ENCODE measurements at regions not wholly inside any gene's neighbourhood (a gene's known extent, or its start where the extent isn't known, plus 50 kb on each side); places are given as distances from the start of the nearest gene placed in this dataset.
"Not testable (repeated sequence)": the region's sequence is repeated elsewhere in the genome, so short reads cannot be mapped to it uniquely, and the experiment has no call there.

GRCh38 chr7:131627735-131628190, 71.3 kb upstream of the PODXL start:
- DNase-seq = peak; percentile 97

DNA sequence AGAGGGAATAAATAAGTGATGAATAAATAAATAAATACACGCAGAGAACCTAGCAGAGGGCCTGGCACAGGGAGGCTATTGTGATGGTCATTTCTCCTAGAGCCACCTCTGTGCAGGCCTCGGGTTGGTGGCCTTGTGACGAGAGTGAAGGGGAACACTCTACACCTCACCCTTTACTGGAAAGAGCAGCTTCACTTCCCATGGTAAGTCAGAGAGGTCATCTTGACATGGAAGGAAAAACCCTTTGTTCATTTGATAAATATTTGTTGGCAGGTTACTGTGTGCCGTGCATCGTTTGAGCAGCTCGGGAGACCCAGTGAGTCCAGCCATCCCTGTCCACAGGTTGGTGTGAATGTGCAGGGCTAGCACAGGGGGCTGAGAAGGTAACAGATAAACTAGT, 70.2 kb upstream of the PODXL start:
- DNase-seq = no peak

DNA sequence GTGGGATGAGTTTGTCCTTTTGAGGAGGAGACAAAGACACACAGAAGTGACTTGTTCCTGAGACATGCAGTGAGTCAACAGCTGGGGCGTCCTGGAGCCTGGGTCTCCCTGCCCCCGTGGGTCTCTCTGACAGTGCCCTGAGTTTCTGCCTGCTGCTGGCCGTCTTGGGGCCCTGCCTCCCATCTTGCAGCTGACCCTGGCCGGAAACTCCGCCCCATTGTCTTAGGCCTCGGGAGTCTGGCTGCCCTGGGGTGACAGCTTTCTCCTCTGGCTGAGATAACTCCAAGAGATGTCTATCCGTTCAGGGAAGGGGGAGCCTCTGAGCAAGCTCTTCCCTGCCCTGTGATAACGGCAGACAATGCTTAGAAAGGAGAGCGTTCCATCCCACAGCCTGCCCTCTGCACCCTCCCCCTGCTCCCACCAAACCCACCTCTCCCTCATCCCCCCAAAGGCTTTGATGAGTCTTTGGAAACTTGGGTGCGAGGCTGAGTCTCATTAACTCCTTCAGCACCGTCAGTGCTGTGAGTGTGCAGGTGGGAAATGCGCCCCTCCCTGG, 69.5 kb upstream of the PODXL start:
- DNase-seq = no peak

GRCh38 chr7:131625345-131625744, 68.9 kb upstream of the PODXL start:
- not testable (repeated sequence) for DNase-seq

DNA sequence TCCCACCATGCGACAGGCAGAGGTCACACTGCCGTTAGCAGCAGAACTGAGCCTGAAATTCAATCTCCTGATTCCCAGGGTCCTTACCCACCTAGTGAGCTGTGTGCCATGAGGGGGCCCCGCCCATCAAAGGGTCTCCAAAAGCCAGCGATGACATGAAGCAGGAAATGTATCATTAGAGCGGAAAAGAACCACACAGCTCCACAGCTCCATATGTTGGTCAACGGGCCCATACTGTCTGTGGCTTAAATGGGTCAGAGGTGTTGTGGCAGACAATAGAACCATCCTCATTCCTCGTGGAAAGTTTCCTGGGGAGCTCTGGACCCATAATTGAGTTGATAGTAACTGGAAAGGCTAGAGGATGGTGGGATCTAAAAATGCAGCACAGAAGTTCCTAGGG, 68.1 kb upstream of the PODXL start:
- no peak for DNase-seq

DNA sequence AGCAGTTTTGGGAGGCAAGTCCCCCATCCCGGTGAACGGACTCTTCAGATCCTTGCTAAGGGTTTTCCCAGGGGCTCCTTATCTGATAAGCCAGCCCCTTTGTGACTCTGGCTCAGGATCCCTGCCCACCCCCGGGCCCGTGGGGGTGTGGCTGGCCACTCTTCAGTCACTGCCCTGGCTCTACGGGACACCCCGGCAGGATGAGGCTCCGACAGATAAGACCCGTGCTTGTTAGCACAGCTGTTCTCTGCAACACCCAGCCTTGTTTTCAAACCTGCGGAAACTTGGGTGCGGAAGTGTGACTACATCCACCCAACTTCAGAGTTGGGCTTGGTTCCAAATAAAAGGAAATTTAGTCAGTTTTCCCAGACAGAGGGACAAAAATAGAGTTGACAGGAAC, 66.7 kb upstream of the PODXL start:
- DNase-seq = no peak

- peak; percentile 18 for DNase-seq
Measured at GRCh38 chr7:131621652-131622051, 65.2 kb upstream of the PODXL start.

DNA sequence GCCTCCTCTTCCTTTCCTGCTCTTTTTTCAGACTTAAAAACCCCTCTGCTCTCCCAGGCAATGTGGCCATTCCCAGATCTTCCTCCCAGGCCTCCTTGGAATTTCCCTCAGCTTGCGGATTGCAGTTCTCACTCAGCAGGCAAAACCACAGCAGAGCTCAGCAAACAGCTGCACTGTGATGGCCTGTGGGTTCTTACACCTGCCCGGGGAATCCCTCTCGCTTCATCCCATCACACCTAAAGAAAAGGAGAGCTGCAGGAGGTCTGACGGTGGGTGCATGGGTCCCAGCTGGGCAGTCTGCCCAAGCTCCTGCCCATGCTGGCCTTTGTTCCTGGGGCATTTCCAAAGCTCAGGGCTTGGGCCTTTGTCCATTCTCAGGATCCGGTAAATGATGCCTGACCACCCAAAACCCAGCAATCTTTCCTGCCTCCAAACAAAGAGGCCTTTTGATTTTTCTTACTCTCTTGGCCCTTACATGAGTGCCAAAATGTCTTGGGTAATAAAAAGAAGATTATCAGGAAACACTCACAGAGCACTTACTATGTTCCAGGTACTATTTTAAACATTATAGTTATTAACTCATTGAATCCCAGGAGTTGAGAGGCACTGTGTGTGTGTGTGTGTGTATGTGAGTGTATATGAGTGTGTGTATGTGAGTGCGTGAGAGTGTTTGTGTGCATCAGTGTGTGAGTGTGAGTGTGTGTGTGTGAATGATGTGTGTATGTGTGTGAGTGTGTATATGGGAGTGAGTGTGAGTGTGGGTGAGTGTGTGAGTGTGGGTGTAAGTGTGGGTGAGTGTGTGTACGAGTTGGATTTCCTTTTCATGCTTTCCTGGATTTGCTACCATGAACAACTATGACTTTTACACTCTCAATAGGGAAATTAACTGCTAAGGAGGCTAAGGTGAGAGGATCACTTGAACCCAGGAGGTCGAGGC, 64.5 kb upstream of the PODXL start:
- peak; percentile 48 for DNase-seq

- DNase-seq = no peak
Measured at GRCh38 chr7:131619336-131620305, 63.2 kb upstream of the PODXL start.

DNA sequence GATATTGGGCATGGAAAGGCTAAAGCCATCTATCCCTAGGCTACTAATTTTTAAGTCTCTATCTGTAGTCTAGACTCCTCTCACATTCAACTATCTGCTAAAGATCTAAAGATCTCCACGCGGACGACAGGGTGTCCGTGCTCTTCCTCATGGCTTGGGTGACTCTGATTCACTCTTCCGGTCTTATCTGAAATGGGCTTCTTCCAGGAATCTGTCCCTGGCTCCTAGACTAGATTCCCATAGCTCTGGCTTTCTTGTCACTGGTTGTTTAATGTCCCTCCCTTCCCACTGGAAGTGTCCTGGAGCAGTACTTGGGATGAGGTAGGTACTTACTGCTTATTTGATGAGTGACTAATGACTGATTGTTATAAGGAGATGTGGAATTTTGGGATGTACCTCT, 62.0 kb upstream of the PODXL start:
- DNase-seq = no peak

- no peak for DNase-seq
Measured at GRCh38 chr7:131616487-131617200, 60.2 kb upstream of the PODXL start.

DNA sequence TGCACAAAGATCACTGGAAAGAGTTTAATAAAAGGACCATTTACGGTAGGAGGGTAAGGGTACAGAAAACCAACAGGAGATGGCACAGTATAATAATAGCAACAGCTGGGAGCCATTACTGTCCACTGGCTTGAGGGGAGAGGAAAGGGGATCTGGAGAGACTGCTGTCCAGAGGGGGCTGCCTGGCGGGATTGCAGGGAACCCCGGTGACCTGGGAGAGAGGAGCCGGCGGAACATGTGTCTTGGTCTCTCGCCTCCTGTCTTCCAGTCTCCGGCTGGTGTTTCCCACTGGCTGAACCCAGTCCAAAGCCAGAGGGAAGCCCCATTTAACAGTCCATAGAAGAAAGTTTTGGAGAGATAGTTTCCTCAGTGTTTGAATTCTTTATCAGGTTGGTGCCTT, 57.5 kb upstream of the PODXL start:
- no peak for DNase-seq

DNA sequence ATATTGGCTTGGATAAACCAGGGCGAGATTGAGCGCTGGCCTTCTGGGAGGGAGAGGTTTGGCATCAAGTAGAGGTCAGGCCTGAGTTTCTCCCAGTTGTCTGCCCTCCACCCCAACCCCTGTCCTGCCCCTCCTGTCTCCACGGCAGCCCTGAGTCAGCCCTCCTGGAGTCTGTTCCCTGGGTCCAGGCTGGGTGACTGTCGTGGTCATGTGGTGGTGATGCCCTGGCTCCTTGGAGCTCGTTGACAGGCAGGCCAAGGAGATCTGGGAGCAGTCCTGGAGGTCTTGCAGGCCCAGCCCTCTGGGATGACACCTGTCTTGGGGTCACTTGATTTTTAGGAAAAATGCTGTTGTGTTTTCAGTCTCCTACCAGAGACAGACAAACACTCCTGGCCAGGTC, 53.6 kb upstream of the PODXL start:
- DNase-seq = no peak

DNA sequence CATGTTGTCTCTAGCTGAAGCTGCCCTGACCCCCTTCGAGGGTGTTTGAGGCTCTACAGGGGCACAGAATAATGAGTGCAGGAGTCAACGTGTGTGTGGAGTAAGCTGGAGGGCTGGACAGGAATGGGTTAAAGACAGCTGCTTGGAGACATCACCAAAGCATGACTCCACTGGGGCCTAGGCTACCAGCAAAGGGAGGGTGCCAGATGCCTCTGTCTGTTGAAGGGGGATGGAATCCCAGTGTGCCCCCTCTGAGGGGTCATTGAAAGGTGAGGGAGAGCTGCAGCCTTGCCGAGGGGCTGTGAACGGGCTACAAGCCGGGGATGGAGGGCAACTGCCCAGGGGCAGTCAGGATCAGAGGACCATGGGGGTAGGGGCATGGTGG, 51.7 kb upstream of the PODXL start:
- no peak for DNase-seq

DNA sequence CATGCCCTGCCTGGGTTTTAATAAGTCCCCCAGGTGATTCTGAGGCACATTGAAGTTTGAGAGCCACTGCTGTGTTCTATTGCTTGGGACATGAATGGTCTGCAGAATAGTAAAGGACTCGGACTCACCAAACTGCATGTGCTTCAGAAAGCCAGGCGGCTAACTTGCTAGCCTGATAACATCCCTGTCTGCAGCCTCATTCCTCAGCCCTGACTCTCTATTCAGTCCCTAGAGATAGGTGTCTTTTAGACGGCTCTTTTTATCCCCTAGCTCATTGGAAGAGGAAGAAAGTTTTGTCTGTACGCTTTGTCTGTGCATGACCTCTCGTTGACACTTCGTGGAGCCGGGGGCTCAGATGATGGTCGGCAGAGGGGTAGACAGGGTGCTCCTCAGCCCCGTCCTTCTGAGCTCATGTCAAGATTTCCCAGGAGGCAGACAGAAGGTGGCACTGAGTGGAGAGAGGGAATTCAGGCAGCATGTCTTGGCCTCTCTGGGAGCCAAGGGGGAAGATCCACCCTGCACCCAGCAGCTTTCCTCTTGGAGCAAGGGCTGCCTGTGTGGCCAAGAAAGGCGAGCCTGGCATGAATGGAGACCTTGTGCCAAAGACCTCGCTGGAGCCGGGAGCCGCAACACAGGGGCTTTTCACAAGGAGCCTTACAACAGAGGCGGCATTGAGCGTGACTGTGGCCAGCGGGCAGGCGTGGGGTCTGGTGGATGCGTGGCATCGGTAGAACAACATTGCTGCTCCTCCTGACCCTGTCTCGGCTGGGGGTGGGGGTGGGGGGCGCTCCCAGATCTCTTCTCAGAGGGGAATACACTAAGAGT, 51.1 kb upstream of the PODXL start:
- no peak for DNase-seq

- peak; percentile 50 for DNase-seq
Measured at GRCh38 chr7:131606346-131607290, 50.2 kb upstream of the PODXL start.

All from NCI-H69 (cell line).